GM18873 (cell line): ENCODE measurements at regions not wholly inside any gene's neighbourhood (a gene's known extent, or its start where the extent isn't known, plus 50 kb on each side); places are given as distances from the start of the nearest gene placed in this dataset.

Experiments
- ATAC-seq: cut with Tn5 transposase; IDR thresholded peaks from one replicate; pipeline ENCODE4 v1.9.1; 2021; ENCODE audit warnings: mild to moderate bottlenecking, moderate library complexity, moderate number of reproducible peaks; ENCODE audit not compliant: unreplicated experiment, low FRiP score

DNA sequence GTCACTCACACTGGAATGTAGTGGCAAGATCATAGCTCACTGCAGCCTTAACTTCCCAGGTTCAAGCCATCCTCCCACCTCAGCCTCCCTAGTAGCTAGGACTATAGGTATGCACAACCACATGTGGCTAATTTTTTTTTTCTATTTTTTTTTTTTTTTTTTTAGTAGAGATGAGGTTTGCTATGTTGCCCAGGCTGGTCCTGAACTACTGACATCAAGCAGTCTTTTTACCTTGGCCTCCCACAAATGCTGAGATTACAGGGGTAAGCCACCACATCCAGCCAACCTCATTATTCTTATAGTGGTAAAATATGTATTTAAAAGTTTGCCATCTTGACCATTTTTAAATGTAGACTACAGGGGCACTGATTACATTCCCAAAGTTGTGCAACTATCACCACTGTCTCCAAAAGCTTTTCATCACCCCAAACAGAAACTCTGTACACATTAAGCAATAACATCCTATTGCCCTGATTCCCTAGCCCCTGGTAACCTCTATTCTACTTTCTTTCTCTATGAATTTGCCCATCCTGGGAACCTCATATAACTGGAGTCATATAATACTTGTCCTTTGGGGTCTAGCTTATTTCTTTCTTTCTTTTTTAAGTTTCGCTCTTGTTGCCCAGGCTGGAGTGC lies 268.0 kb upstream of the JARID2 start:
- ATAC-seq, result no peak

DNA sequence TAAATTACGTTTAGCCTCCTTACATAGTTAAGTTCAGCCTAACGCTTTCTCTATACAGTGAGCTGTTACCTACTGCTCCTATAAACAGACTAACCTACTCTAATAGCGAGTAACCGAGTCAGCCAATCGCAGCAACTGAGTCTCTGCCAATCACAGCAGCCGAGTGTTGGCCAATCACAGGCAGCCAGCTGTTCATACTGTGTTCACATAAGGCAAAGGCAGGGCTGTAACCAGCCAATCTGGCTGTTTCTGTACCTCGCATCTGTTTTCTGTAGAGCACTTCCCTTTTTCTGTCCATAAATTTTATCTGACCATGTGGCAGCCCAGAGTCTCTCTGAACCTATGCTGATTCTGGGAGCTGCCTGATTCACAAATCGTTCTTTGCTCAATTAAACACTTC lies 263.9 kb upstream of the JARID2 start:
- no peak for ATAC-seq

DNA sequence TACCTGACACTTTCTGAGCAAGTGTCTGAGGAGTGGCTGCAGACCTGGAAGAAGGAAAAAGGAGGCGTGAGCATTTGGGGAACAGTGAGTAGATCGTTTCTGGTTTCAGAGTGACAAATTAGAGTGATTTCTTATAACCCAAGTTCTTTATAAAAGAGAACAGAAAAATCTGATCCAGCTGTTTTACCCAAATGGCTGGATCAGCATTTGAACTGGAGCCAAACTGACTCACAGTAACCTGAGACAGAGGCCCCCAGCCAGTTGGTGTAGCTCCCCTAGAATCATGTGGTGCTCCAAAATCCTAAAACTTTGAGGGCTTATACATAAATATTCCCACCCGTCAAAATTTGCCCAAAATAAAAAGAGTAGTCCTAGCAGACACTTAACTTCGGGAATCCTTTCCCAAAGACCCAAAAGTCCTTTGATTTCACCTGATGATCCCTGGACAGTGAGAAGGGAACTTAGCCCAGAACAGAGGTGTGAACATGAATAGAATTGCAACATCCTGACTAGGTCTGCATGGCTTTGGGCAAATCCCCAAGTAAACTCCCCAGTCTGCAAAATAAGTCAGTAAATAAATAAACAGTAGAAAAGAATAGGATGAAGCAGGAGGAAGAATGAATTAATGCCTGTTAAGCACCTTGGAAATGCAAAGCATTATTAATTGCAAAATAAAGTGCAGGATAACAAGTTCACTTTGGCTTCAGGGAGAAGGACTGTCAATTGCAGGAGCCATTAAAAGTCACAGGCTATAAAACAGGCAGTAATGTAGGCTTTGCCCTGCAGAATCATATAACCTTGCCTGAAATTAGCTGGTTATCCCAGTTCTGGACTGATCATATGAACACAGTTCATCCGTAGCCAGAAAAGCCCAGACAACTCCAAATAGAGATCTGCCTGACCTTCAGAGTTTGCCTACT lies 262.0 kb upstream of the JARID2 start:
- no peak for ATAC-seq

DNA sequence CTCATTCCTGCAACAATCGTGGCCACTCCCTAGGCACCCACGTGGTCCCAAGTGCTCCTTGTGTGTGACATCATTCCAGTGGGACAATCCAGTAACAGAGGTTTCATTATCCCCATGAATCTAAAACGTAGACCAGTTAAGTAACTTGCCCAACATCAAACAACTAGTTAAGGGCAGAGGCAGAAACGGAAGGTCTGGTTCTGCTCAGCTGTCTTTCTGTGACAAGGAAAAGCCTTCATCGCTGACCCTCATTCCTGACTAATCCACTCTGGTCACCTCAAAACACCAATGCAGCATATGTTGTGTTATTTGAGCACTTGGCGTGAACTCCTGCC lies 261.4 kb upstream of the JARID2 start:
- no peak for ATAC-seq

DNA sequence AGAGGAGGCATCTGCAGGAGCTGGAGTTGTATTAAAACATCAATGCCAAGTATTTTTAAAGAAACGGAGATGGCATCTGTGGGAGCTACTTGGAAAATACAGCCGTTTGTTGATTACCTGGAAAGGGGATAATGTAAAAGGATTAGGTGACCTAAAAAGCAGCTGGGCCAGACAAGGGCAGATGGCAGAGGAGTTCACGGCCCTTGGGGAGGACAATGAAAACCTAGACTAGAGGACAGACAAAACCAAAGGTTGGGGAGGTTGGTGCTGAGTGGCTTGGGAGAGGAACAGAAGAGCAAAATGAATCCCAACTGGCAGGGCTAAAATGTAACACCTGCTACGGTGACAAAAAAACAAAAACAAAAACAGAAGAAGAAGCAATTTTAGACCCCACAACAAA lies 260.5 kb upstream of the JARID2 start:
- no peak for ATAC-seq

DNA sequence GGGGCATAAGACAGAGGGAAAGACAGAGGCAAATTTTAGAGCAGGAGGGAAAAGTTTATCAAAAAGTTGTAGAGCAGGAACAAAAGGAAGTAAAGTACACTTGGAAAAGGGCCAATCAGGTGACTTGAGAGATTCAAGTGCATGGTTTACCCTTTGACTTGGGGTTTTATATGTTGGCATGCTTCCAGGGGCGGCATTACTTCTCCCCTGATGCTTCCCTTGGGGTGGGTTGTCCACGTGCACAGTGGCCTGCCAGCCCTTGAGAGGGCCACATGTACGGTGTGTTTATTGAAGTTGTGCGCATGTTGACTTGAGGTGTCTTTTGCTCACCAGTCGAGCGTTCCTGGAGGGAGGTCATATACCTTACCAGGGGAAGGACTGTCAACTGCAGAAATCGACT lies 259.5 kb upstream of the JARID2 start:
- ATAC-seq, result no peak

DNA sequence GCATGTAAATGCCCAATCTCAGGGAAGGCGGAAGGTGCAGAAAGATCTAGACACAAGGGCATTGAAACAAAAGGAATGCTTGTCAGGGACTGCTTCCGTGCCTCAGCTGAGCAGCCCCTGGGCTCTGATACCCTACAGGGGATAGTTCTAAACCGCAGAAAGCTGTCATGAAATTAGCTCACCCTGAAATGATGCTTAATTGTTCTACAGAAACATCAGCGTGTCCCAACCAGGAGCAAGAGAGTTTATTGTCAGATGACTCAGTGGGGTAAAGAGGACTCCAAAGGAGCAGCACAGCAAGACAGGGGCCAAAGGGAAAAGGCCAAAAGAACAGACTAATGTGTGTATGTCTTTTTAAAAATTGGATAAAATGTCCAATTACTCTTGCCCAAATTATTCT lies 258.4 kb upstream of the JARID2 start:
- ATAC-seq, result no peak

DNA sequence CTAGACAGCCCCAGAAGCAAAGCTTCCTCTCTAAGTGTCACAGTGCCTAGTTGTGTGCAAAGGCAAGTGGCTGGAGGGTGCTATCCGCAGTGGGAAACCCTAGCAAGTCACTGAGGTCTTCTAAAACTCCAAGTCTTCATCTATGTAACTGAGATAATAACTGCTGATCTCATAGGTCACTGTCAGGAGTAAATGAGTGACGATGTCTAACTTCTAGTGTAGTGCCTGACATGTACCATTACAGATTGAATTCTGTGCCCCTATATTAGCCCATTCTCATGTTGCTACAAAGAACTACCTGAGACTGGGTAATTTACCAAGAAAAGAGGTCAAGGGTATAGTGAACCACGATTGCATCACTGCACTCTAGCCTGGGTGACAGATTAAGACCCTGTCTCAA lies 253.5 kb upstream of the JARID2 start:
- ATAC-seq, result no peak

DNA sequence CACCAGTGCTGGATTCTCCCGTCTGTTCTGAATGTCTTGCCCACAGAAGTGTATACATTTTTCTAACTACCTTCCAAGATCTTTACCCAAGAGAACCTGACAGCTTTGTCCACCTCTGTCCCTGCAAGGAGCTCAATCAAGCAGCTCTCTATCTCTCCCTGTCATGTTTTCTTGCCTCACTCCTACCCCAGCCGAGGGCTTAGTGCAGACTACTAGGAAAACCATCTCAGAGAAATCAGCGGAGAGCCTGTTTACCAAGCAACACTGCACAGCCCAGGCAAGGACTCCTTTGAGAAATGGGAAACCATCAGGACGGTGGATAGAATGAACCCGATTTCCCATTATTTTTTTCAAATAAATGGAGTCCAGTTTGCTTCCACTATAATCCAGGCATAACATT lies 250.7 kb upstream of the JARID2 start:
- no peak for ATAC-seq

DNA sequence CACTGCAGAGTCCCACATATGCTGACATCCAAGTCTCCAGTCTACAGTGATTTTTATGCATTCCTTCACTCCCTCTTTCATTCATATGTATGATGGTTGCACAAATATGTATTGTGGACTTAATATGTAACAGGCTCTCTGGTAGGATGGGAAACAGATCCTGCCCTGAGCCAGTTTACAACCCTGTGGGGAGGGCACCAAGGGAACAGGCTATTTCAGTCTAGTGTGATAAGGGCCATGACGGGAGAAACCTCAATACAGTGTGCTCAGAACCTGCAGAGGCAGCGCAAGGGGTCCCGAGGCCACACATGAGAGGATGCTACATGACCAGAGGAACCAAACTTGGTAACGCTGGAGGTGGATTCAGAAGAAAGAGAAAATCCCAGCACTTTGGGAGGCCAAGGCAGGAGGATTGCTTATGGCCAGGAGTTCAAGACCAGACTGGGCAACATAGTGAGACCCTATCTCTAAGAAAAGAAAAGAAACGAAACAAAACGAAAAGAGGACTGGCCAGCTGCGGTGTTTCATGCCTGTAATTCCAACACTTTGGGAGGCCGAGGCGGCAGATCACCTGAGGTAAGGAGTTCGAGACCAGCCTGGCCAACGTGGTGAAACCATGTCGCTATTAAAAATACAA lies 249.8 kb upstream of the JARID2 start:
- no peak for ATAC-seq

DNA sequence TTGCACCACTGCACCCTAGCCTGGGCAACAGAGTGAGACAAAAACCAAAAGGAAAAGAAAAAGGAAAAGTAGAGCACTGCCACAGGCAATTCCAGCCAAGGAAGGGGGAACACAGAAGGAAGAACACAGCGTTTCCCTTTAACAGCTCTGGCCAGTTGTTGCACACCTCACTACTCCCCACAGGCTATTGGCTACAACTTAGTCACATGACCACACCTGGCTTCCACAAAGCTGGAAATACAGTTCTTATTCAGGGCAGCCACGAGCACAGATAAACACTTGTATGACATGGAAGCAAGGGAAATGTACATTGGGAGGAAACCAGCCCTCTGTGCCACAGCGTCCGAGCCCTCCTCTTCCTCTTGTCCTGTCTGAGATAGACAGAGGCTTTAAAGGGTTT lies 249.0 kb upstream of the JARID2 start:
- no peak for ATAC-seq

DNA sequence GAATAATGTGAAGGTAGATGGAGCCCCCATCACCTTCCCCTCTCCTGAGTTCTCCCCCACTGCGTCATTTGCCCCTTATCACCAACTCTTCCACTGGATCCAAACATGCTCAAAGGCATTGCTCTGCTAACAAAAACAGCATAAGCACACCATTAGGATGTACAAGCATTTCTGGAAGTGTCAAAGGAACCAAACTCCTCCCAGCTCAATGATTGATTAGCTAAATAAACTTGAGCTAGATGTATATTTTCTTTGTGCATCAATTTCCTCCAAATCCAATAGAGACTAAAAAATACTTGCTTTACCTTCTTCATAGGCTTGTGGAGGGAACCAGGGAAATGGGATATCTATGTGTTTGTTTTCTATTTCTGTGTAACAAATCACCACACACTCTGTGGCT lies 248.4 kb upstream of the JARID2 start:
- no peak for ATAC-seq

DNA sequence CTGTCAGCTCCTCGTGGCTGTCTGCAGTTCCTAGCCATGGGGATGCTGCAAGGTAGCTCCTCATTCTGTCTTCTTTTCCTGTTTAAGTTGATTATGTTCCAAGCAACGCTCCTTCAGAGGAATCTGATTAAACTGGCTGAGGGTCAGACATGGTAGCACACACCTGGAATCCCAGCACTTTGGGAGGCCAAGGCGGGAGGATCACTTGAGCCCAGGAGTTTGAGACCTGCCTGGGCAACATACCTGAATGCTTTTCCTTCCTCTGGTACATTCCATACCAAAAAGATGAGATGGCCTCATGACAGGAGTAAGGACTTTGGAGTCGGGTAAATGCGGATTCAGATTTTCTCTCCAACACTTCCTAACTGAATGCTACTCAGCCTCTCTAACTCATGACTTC lies 246.8 kb upstream of the JARID2 start:
- no peak for ATAC-seq

DNA sequence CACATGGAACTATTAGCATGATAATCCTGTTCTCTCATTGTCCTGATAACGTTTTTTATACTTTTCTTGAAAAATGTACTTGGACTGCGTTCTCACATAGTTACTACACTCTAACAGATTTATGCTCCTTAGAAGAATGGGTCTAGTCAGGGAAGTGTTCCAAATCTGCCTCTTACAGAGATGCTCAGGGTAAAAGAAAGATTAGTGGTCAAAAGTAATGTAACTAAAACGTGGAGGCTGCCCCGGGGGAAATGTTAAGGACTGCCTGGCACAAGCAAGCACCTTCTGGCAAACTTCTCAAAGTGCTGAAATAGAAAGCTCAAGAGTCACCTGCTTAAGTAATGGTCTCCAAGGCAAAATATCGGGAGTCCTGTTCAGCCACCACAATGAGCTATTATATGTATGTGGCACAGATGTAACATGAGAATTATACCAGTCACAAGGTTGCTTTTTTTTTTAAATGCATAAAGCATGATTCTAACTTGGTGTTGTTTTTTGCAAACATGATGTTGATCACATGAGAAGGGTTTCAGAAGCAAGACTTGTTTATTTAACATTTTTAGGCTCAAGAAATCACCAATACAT lies 244.5 kb upstream of the JARID2 start:
- no peak for ATAC-seq

DNA sequence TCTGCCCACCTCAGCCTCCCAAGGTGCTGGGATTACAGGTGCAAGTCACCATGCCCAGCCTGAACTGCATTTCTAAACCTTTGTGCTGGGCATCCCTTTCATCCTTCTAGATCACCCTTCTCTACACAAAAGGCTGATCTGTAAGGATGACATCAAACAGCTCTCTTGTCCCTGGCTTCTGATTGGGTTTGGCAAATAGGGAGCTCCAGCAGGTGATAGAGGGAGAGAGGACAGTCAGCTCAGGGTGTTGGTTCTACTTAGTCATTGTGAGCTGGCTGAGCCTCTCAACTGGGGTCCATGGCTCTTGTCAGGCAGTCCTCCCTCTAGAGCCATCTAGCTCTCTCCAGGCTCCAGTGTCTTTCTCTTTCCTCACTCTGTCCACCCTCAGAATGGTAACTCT lies 237.6 kb upstream of the JARID2 start:
- no peak for ATAC-seq

DNA sequence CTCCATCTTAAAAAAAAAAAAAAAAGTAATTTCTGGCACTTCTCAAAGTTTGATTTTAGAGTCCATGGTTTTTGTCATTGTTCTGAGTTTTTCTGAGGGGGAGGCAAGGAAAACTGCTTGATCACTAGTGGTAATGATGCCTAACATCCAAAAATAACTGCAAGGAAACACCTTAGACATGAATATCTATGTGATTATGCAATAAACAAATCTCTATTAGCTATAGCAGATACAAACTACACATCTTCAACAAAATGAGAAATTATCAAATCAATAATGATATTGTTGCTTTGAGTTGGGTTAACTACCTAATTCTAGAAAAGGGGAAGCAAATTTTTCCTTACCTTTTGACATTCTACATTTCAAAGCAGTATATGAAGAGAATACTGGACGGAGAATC lies 230.9 kb upstream of the JARID2 start:
- no peak for ATAC-seq

DNA sequence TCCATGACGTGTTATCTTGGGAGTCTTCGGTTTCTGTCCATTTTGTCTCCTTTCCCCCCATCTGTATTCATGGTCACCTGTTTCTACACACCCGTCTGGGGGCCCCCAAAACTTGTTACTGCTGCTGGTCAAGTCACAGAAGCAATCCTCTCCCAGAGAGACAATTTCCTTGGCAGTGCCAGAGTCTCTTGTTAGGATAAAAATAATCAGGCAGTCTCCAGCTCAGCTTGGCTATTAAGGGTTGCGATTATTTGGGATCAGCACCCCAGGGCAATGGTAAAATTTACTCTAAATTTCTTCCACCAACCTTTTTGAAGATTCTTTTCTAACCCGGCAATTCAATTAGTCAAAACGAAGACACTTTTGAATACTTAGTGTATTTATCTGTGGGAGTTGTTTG lies 229.1 kb upstream of the JARID2 start:
- ATAC-seq, result no peak

DNA sequence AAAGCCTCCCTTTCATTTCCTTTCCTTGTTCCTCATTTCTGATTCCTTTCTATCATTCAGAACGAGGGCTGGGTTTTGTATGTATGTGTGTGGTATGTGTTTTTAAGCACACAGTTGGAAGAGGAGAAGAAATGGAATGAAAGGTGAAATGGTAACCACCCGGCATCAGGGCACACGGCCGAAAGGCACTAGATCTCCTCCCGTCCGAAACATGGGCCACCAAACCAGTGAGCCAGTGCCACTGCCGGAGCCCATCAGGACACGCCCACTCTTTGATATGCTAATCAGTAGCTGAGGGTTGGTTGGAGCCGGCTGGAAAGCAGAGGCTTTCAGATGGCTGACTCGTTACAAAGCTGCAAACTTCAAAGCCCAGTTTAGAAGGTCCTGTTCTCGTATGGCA lies 228.6 kb upstream of the JARID2 start:
- no peak for ATAC-seq

DNA sequence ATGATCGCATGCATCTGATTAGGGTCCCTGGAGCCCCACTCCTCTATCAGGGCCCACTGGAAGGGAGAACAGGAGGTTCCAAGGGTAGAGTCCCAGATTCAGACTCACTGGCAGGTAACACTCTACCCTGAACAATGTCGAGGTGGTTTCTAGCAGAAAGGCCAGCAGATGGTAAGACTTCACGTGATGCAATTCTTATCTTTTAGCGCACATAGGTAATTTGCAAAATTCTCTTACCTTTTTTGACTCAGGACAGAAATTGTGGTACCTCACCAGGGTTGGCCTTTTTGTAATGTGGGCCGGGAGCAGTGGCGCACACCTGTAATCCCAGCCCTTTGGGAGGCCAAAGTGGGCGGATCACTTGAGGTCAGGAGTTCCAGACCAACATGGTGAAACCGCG lies 228.1 kb upstream of the JARID2 start:
- ATAC-seq, result no peak

DNA sequence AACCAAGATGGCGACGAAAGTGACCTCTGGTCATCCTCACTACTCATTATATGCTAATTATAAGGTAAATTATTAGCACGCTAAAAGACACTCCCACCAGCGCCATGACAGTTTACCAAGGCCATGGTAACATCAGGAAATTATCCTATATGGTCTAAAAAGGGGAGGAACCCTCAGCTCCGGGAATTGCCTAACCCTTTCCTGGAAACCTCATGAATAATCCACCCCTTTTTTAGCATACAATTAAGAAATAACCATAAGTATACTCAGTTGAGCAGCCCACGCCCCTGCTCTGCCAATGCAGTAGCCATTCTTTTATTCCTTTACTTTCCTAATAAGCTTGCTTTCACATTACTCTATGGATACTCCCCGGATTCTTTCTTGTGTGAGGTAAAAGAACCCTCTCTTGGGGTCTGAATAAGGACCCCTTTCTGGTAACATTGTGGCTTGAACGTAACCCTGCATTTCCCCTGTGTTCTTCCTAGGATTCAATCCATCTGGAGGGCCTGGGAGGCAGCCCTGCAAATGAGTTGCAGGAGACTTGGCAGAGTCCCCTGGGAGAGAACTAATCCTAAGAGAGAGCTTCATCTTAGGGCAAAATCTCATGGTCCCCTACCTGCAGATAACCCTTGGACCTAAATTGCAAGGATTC lies 225.6 kb upstream of the JARID2 start:
- ATAC-seq, result no peak

DNA sequence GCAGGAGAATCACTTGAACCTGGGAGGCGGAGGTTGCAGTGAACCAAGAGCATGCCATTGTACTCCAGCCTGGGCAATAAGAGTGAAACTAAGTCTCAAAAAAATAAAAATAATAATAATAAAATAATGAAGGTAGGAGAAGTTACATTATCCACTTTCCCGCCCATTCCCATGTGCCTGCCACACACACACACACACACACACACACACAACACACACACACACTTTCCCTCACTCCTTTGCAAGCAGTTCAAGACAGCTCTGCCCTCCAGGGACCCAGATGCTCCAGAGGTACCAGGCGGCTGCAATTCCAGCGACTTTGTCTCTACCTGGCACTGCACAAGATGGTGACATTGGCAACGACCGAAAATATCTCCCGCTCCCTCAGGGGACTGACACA lies 224.8 kb upstream of the JARID2 start:
- ATAC-seq, result no peak
